H1 (cell line): ENCODE measurements at regions not wholly inside any gene's neighbourhood (a gene's known extent, or its start where the extent isn't known, plus 50 kb on each side); places are given as distances from the start of the nearest gene placed in this dataset.

ENCODE experiments used
- CHD7 ChIP-seq: fragments of 300-600 bp; sonication (generic); IDR thresholded peaks from 2 replicates; pipeline ENCODE4 v1.7.1; 2012; ENCODE audit warnings: low read length, moderate library complexity, mild to moderate bottlenecking, inconsistent platforms; ENCODE audit not compliant: insufficient replicate concordance
- CREB1 ChIP-seq: IDR thresholded peaks from 2 replicates; pipeline ENCODE4 v1.6.1; 2012; ENCODE audit warnings: inconsistent platforms
- JUN ChIP-seq: IDR thresholded peaks from 2 replicates; pipeline ENCODE4 v1.6.1; 2011; ENCODE audit warnings: low read depth, mild to moderate bottlenecking, improper control_type of control experiment, low read length

- no peak for TF ChIP-seq CHD7
- TF ChIP-seq JUN, result no peak
- no peak for TF ChIP-seq CREB1
These were observed 60.2 kb downstream of the MID1IP1 start (continued) for GRCh38 chrX:38861489-38861888.
